ENCODE measurements at regions not wholly inside any gene's neighbourhood (a gene's known extent, or its start where the extent isn't known, plus 50 kb on each side); places are given as distances from the start of the nearest gene placed in this dataset.

DNA sequence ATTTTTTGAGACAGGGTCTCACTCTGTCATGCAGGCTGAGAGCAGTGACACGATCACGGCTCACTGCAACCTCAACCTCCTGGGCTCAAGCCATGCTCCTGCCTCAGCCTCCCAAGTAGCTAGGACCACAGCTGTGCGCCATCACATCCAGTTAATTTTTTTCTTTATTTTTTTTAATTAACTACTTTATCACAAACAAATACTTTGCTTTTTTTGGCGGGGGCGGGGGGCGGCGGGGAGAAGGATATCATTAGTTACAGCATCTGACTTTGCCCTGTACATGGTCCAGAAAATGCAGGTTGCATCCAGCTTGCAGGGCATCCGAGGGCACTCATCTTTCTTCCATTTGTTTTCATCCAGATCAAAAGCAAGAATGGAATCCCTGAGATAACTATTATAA is 201.8 kb upstream of the IER5L start:
- Histone ChIP-seq H3K4me2 (ENCODE audit: low read depth, low read length) (no peak overlapping the region), H2AK9ac (replicated peaks; ENCODE audit: low read depth, low read length, poor library complexity) (no peak overlapping the region), H4K20me1 (ENCODE audit: insufficient read depth, low read length) (no peaks in the 10 kb centered on the region), H3K79me1 (ENCODE audit: low read depth in 1 of 2, low read length in 2 of 2) (no peaks in the 10 kb centered on the region), H4K91ac (ENCODE audit: insufficient read depth, low read depth, low read length) (no peak overlapping the region), H3K27me3 (ENCODE audit: control insufficient read depth, insufficient read depth, low read length) (peaks cover 29% of the 10 kb centered on the region), H2AFZ (replicated peaks; ENCODE audit: low read length, poor library complexity) (no peak overlapping the region), H2AK5ac (ENCODE audit: low read depth, low read length) (no peak overlapping the region), H3K9me3 (ENCODE audit: control insufficient read depth, insufficient read depth, low read length) (no peaks in the 10 kb centered on the region), H3K36me3 (ENCODE audit: control insufficient read depth, insufficient read depth, low read length) (no peaks in the 10 kb centered on the region), H3K4me3 (ENCODE audit: insufficient read depth, low read depth, low read length) (no peak overlapping the region), H3K27ac (ENCODE audit: insufficient read depth, low read length) (no peak overlapping the region), H4K5ac (ENCODE audit: low read depth, low read length) (no peak overlapping the region), H2BK120ac (ENCODE audit: low read depth, low read length) (no peak overlapping the region), H2BK20ac (ENCODE audit: low read depth, low read length) (no peak overlapping the region), H4K8ac (ENCODE audit: low read depth in 2 of 2, low read length in 2 of 2) (no peak overlapping the region), H3K4ac (ENCODE audit: low read depth, low read length) (no peak overlapping the region), H3K18ac (ENCODE audit: low read depth, low read length) (no peak overlapping the region), H2BK5ac (ENCODE audit: low read depth, low read length, poor library complexity, severe bottlenecking) (no peak overlapping the region), H3K4me1 (ENCODE audit: control insufficient read depth, insufficient read depth, low read length) (peaks cover 4% of the 10 kb centered on the region; the same call in 1 of the 2 replicates), H3K9me1 (ENCODE audit: insufficient read depth, low read length) (no peaks in the 10 kb centered on the region; the same call in 1 of the 2 replicates), H3K14ac (replicated peaks; ENCODE audit: low read depth, low read length) (no peak overlapping the region), H2BK15ac (ENCODE audit: low read depth, low read length) (no peak overlapping the region), H3K56ac (ENCODE audit: extremely low read depth, insufficient read depth, low read length) (no peak overlapping the region), H3K9ac (ENCODE audit: low read depth, low read length) (no peak overlapping the region), H3K23ac (ENCODE audit: low read depth, low read length) (no peak overlapping the region)
- intact Hi-C loops (cut with micrococcal nuclease), result no loop called here
- no TSS peak for BruUV-seq (replicated peaks)
- WGBS, 2 experiments (ENCODE audit: extremely low coverage in 2 of 2, insufficient read length in 1 of 2), result no CpG with 5 or more reads among the region's 8 CpGs
- ChIA-PET CTCF (no interaction called here), POLR2A (ENCODE audit: unreplicated experiment) (no interaction called here)
- DNase-seq (no peak), ATAC-seq (ENCODE audit: low read depth) (no peak)
- dilution Hi-C loops (cut with HindIII; ENCODE audit: low sequenced_read_pairs, unreplicated experiment), result no loop called here
- TF ChIP-seq BHLHE40 (IDR thresholded peaks at IDR 0.05; ENCODE audit: low read depth, low read length), result no peak
- TF ChIP-seq, protein P1, sequence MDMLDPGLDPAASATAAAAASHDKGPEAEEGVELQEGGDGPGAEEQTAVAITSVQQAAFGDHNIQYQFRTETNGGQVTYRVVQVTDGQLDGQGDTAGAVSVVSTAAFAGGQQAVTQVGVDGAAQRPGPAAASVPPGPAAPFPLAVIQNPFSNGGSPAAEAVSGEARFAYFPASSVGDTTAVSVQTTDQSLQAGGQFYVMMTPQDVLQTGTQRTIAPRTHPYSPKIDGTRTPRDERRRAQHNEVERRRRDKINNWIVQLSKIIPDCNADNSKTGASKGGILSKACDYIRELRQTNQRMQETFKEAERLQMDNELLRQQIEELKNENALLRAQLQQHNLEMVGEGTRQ (IDR thresholded peaks at IDR 0.05; ENCODE audit: low read depth, low read length), result no peak
- TF ChIP-seq RFX5 (IDR thresholded peaks at IDR 0.05; ENCODE audit: low read depth, low read length), result no peak
- no peak for TF ChIP-seq CEBPB (IDR thresholded peaks at IDR 0.05; ENCODE audit: low read depth, low read length)
- no peak for TF ChIP-seq POLR2A (IDR thresholded peaks at IDR 0.05; ENCODE audit: low read depth, low read length)
- no peak for TF ChIP-seq FOS (IDR thresholded peaks at IDR 0.05; ENCODE audit: low read depth, low read length)
- no peak for TF ChIP-seq MAZ (IDR thresholded peaks at IDR 0.05; ENCODE audit: borderline replicate concordance, low read depth, low read length)
- TF ChIP-seq NFE2L2 (IDR thresholded peaks at IDR 0.05; ENCODE audit: low read depth, low read length), result no peak
- no peak for TF ChIP-seq RAD21 (IDR thresholded peaks at IDR 0.05; ENCODE audit: low read length)
- TF ChIP-seq, protein P2, sequence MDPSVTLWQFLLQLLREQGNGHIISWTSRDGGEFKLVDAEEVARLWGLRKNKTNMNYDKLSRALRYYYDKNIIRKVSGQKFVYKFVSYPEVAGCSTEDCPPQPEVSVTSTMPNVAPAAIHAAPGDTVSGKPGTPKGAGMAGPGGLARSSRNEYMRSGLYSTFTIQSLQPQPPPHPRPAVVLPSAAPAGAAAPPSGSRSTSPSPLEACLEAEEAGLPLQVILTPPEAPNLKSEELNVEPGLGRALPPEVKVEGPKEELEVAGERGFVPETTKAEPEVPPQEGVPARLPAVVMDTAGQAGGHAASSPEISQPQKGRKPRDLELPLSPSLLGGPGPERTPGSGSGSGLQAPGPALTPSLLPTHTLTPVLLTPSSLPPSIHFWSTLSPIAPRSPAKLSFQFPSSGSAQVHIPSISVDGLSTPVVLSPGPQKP (IDR thresholded peaks at IDR 0.05; ENCODE audit: borderline replicate concordance, low read depth, low read length), result no peak
- TF ChIP-seq SMC3 (IDR thresholded peaks at IDR 0.05; ENCODE audit: low read depth, low read length), result no peak
- no peak for TF ChIP-seq RCOR1 (IDR thresholded peaks at IDR 0.05; ENCODE audit: insufficient replicate concordance, low read length)
- TF ChIP-seq, protein P3, sequence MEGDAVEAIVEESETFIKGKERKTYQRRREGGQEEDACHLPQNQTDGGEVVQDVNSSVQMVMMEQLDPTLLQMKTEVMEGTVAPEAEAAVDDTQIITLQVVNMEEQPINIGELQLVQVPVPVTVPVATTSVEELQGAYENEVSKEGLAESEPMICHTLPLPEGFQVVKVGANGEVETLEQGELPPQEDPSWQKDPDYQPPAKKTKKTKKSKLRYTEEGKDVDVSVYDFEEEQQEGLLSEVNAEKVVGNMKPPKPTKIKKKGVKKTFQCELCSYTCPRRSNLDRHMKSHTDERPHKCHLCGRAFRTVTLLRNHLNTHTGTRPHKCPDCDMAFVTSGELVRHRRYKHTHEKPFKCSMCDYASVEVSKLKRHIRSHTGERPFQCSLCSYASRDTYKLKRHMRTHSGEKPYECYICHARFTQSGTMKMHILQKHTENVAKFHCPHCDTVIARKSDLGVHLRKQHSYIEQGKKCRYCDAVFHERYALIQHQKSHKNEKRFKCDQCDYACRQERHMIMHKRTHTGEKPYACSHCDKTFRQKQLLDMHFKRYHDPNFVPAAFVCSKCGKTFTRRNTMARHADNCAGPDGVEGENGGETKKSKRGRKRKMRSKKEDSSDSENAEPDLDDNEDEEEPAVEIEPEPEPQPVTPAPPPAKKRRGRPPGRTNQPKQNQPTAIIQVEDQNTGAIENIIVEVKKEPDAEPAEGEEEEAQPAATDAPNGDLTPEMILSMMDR (conservative IDR thresholded peaks at IDR 0.05; ENCODE audit: low read depth, low read length), result no peak
- TF ChIP-seq MXI1 (IDR thresholded peaks at IDR 0.05; ENCODE audit: borderline replicate concordance, low read depth, low read length), result no peak
- TF ChIP-seq CHD1 (IDR thresholded peaks at IDR 0.05; ENCODE audit: low read depth, low read length), result no peak
- no peak for TF ChIP-seq MAFK (IDR thresholded peaks at IDR 0.05; ENCODE audit: low read depth, low read length)
- in situ Hi-C loops (cut with MboI; ENCODE audit: low sequenced_read_pairs), result no loop called here
